K562 (cell line): ENCODE measurements at regions not wholly inside any gene's neighbourhood (a gene's known extent, or its start where the extent isn't known, plus 50 kb on each side); places are given as distances from the start of the nearest gene placed in this dataset.

Experiments
- ETV1 ChIP-seq: fragments of 450-650 bp; conservative IDR thresholded peaks from 2 replicates; pipeline ENCODE4 v1.6.1; 2016; ENCODE audit warnings: missing genetic modification characterization, control low read depth, low read depth, missing compliant biosample characterization
- FOXK2 ChIP-seq, 2 experiments: fragments of 450-650 bp; IDR thresholded peaks in 1 of 2; conservative IDR thresholded peaks in 1 of 2; 2 replicates each; pipeline ENCODE4 v1.6.1; 2016; ENCODE audit warnings: low read depth in 2 of 2, mild to moderate bottlenecking in 1 of 2
- GATAD2A ChIP-seq: fragments of 450-650 bp; IDR thresholded peaks from 2 replicates; pipeline ENCODE4 v1.6.1; 2017
- JUND ChIP-seq, 2 experiments: IDR thresholded peaks; 2 replicates in 1 of 2; 3 replicates in 1 of 2; pipeline ENCODE4 v1.6.1; 2011; ENCODE audit warnings: borderline replicate concordance in 2 of 2, low read depth in 2 of 2, low read length in 2 of 2, improper control_type of control experiment in 1 of 2, missing biosample characterization in 1 of 2, missing genetic modification characterization in 1 of 2, missing genetic modification reagents in 1 of 2
- MBD2 ChIP-seq: sonication (generic); IDR thresholded peaks from 2 replicates; pipeline ENCODE4 v1.6.1; 2016; ENCODE audit warnings: low read depth, borderline replicate concordance
- MXI1 ChIP-seq: IDR thresholded peaks from 2 replicates; pipeline ENCODE4 v1.6.1; 2011; ENCODE audit warnings: low read depth, mild to moderate bottlenecking, improper control_type of control experiment, low read length
- NCOR1 ChIP-seq: fragments of 450-650 bp; IDR thresholded peaks from 2 replicates; pipeline ENCODE4 v1.6.1; 2016; ENCODE audit warnings: mild to moderate bottlenecking, moderate library complexity
- NELFE ChIP-seq: IDR thresholded peaks from 2 replicates; pipeline ENCODE4 v1.6.1; 2011; ENCODE audit warnings: mild to moderate bottlenecking; ENCODE audit not compliant: insufficient read depth, insufficient read length
- NEUROD1 ChIP-seq: fragments of 150-350 bp; IDR thresholded peaks from 2 replicates; pipeline ENCODE4 v1.6.1; 2014; ENCODE audit warnings: borderline replicate concordance, low read length, low read depth; ENCODE audit not compliant: partially characterized antibody
- PHF21A ChIP-seq: fragments of 450-650 bp; IDR thresholded peaks from 2 replicates; pipeline ENCODE4 v1.6.1; 2017; ENCODE audit warnings: low read depth, borderline replicate concordance
- RBM34 ChIP-seq: fragments of 200-400 bp; formaldehyde crosslinking; IDR thresholded peaks from 2 replicates; pipeline ENCODE4 v1.6.1; 2018; ENCODE audit warnings: low read length, borderline replicate concordance; ENCODE audit not compliant: insufficient read depth
- TAF7 ChIP-seq: fragments of 450-650 bp; IDR thresholded peaks from 2 replicates; pipeline ENCODE4 v1.6.1; 2016; ENCODE audit warnings: missing genetic modification characterization, missing compliant biosample characterization
- U2AF1 ChIP-seq: fragments of 200-400 bp; formaldehyde crosslinking; optimal IDR thresholded peaks from 2 replicates; pipeline ENCODE3; 2017; ENCODE audit warnings: mild to moderate bottlenecking, low read depth, low read length, moderate library complexity
- ZC3H4 ChIP-seq: sonication (generic); formaldehyde crosslinking; IDR thresholded peaks from 2 replicates; pipeline ENCODE4 v1.9.0; 2021; ENCODE audit warnings: missing genetic modification reagents, borderline replicate concordance
- ZFX ChIP-seq: sonication (generic); formaldehyde crosslinking; IDR thresholded peaks from 2 replicates; pipeline ENCODE4 v1.8.0; 2022; ENCODE audit warnings: mild to moderate bottlenecking, missing genetic modification reagents, moderate library complexity
- ZNF224 ChIP-seq: sonication (generic); formaldehyde crosslinking; IDR thresholded peaks from 2 replicates; pipeline ENCODE4 v1.8.0; 2022; ENCODE audit warnings: mild to moderate bottlenecking, missing genetic modification reagents
- TF ChIP-seq, protein P1 (sequence below): fragments of 250-450 bp; sonication (Bioruptor Pico); IDR thresholded peaks from 2 replicates; pipeline ENCODE4 v1.5.0; 2020; ENCODE audit warnings: mild to moderate bottlenecking, borderline replicate concordance
- TF ChIP-seq, protein P2 (sequence below): fragments of 200-800 bp; sonication (Bioruptor generic); IDR thresholded peaks from 2 replicates; pipeline ENCODE4 v1.6.1; 2017; ENCODE audit warnings: missing genetic modification characterization, missing compliant biosample characterization
- TF ChIP-seq, protein P3 (sequence below): fragments of 450-650 bp; IDR thresholded peaks from 2 replicates; pipeline ENCODE4 v1.7.1; 2018; ENCODE audit warnings: mild to moderate bottlenecking, low read depth; ENCODE audit not compliant: partially characterized antibody
- TF ChIP-seq, protein P4 (sequence below): sonication (generic); formaldehyde crosslinking; IDR thresholded peaks from 2 replicates; pipeline ENCODE4 v1.8.1; 2023; ENCODE audit warnings: mild to moderate bottlenecking, missing genetic modification reagents

DNA sequence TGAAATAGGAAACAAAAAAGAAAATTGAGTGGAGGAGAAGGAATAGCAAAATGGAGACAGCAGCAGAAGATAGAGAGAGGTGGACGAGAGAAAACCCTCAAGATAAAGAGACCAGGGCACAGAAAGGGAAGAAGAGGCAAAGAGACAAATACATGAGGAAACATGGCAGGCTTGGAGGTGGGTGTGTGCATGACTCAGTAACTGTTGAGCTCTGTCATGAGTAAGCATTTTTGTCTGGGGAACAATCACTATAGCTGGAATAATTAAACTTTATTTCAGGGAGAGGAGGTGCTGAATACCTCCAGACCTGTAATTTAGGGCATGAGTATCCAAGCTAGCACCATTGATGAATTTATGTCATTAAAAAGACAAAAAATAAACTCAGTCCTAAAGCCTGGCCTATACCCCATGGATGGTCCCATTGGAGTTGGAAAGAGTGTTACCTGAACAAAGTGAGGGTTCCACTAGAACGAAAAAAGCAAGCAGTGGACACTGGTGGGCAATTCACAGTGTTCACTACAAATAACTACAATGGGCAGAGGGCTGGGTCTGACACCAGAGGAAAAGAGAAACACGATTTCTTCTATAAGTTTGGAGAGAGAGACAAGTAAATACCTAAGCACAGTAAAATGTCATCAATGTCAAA lies 145.5 kb downstream of the ADCYAP1 start (continued):
- TF ChIP-seq, protein P1, sequence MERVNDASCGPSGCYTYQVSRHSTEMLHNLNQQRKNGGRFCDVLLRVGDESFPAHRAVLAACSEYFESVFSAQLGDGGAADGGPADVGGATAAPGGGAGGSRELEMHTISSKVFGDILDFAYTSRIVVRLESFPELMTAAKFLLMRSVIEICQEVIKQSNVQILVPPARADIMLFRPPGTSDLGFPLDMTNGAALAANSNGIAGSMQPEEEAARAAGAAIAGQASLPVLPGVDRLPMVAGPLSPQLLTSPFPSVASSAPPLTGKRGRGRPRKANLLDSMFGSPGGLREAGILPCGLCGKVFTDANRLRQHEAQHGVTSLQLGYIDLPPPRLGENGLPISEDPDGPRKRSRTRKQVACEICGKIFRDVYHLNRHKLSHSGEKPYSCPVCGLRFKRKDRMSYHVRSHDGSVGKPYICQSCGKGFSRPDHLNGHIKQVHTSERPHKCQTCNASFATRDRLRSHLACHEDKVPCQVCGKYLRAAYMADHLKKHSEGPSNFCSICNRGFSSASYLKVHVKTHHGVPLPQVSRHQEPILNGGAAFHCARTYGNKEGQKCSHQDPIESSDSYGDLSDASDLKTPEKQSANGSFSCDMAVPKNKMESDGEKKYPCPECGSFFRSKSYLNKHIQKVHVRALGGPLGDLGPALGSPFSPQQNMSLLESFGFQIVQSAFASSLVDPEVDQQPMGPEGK (CRISPR knock-in tag) = no peak
- TF ChIP-seq, protein P2, sequence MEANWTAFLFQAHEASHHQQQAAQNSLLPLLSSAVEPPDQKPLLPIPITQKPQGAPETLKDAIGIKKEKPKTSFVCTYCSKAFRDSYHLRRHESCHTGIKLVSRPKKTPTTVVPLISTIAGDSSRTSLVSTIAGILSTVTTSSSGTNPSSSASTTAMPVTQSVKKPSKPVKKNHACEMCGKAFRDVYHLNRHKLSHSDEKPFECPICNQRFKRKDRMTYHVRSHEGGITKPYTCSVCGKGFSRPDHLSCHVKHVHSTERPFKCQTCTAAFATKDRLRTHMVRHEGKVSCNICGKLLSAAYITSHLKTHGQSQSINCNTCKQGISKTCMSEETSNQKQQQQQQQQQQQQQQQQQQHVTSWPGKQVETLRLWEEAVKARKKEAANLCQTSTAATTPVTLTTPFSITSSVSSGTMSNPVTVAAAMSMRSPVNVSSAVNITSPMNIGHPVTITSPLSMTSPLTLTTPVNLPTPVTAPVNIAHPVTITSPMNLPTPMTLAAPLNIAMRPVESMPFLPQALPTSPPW (CRISPR knock-in tag) = no peak; the same call in 1 of the 2 replicates
- TF ChIP-seq NEUROD1 (peak; percentile 56), JUND (IDR thresholded peaks at IDR 0.05; ENCODE audit: borderline replicate concordance, low read depth, low read length) (peak; percentile 94), JUND (tag; IDR thresholded peaks at IDR 0.05; ENCODE audit: borderline replicate concordance, low read depth, low read length) (peak; percentile 94; the same call in 2 of the 3 replicates), PHF21A (no peak), ZNF224 (no peak), MBD2 (no peak), U2AF1 (no peak), FOXK2 (conservative IDR thresholded peaks at IDR 0.05 in 1 of 2, IDR thresholded peaks at IDR 0.05 in 1 of 2; ENCODE audit: low read depth in 2 of 2) (peak; percentile 67 to 82), ZC3H4 (CRISPR knock-in tag) (no peak), MXI1 (no peak), ETV1 (tag) (no peak), ZFX (no peak), GATAD2A (no peak), NCOR1 (no peak; the same call in 1 of the 2 replicates), TAF7 (tag) (no peak), NELFE (no peak), RBM34 (no peak)
- TF ChIP-seq, protein P3, sequence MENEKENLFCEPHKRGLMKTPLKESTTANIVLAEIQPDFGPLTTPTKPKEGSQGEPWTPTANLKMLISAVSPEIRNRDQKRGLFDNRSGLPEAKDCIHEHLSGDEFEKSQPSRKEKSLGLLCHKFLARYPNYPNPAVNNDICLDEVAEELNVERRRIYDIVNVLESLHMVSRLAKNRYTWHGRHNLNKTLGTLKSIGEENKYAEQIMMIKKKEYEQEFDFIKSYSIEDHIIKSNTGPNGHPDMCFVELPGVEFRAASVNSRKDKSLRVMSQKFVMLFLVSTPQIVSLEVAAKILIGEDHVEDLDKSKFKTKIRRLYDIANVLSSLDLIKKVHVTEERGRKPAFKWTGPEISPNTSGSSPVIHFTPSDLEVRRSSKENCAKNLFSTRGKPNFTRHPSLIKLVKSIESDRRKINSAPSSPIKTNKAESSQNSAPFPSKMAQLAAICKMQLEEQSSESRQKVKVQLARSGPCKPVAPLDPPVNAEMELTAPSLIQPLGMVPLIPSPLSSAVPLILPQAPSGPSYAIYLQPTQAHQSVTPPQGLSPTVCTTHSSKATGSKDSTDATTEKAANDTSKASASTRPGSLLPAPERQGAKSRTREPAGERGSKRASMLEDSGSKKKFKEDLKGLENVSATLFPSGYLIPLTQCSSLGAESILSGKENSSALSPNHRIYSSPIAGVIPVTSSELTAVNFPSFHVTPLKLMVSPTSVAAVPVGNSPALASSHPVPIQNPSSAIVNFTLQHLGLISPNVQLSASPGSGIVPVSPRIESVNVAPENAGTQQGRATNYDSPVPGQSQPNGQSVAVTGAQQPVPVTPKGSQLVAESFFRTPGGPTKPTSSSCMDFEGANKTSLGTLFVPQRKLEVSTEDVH = no peak
- TF ChIP-seq, protein P4, sequence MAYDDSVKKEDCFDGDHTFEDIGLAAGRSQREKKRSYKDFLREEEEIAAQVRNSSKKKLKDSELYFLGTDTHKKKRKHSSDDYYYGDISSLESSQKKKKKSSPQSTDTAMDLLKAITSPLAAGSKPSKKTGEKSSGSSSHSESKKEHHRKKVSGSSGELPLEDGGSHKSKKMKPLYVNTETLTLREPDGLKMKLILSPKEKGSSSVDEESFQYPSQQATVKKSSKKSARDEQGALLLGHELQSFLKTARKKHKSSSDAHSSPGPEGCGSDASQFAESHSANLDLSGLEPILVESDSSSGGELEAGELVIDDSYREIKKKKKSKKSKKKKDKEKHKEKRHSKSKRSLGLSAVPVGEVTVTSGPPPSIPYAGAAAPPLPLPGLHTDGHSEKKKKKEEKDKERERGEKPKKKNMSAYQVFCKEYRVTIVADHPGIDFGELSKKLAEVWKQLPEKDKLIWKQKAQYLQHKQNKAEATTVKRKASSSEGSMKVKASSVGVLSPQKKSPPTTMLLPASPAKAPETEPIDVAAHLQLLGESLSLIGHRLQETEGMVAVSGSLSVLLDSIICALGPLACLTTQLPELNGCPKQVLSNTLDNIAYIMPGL = no peak
